Osteocyte (in vitro differentiated cells): ENCODE measurements at regions not wholly inside any gene's neighbourhood (a gene's known extent, or its start where the extent isn't known, plus 50 kb on each side); places are given as distances from the start of the nearest gene placed in this dataset.
A peak's percentile ranks its signal among the peaks of the same experiment; 100 is the strongest.

Experiments
- DNase-seq: peaks from one replicate; pipeline ENCODE4 v3.0.0; 2021; ENCODE audit warnings: mixed read lengths; ENCODE audit not compliant: unreplicated experiment; ENCODE audit errors: extremely low spot score
- H3K27ac Mint-ChIP-seq: one replicate; pipeline ENCODE4 v1.8.0; 2021; ENCODE audit warnings: mild to moderate bottlenecking, mixed read lengths; ENCODE audit not compliant: unreplicated experiment
- H3K27me3 Mint-ChIP-seq: one replicate; pipeline ENCODE4 v1.8.0; 2021; ENCODE audit warnings: mixed read lengths; ENCODE audit not compliant: unreplicated experiment
- H3K36me3 Mint-ChIP-seq: one replicate; pipeline ENCODE4 v1.8.0; 2021; ENCODE audit warnings: mixed read lengths; ENCODE audit not compliant: unreplicated experiment
- H3K4me1 Mint-ChIP-seq: one replicate; pipeline ENCODE4 v1.8.0; 2021; ENCODE audit warnings: mixed read lengths; ENCODE audit not compliant: unreplicated experiment
- H3K4me3 Mint-ChIP-seq: one replicate; pipeline ENCODE4 v1.8.0; 2021; ENCODE audit warnings: mild to moderate bottlenecking, moderate library complexity, mixed read lengths; ENCODE audit not compliant: unreplicated experiment
- H3K9me3 Mint-ChIP-seq: one replicate; pipeline ENCODE4 v1.8.0; 2021; ENCODE audit warnings: mixed read lengths; ENCODE audit not compliant: unreplicated experiment
- CTCF ChIP-seq: fragments of 200-600 bp; sonication (generic); IDR thresholded peaks from 2 replicates; pipeline ENCODE4 v1.5.0; 2021; ENCODE audit warnings: antibody characterized with exemption, mild to moderate bottlenecking, moderate library complexity

- no peak for TF ChIP-seq CTCF
- Mint-ChIP-seq H3K4me3 (no peak overlapping the region), H3K27ac (peak overlapping the region; percentile 86), H3K27me3 (no peaks in the 10 kb centered on the region), H3K36me3 (no peaks in the 10 kb centered on the region), H3K4me1 (peaks cover 29% of the 10 kb centered on the region), H3K9me3 (no peaks in the 10 kb centered on the region)
- DNase-seq: no peak
Measured at GRCh38 chr2:34105006-34105767, 506.1 kb upstream of the FAM98A start.

GRCh38 chr2:34104601-34105000 lies 505.5 kb upstream of the FAM98A start:
- no peak for DNase-seq
- no peaks in the 10 kb centered on the region for H3K9me3 Mint-ChIP-seq
- peaks cover 29% of the 10 kb centered on the region for H3K4me1 Mint-ChIP-seq
- no peak overlapping the region for H3K4me3 Mint-ChIP-seq
- no peaks in the 10 kb centered on the region for H3K36me3 Mint-ChIP-seq
- peak overlapping the region; percentile 86 for H3K27ac Mint-ChIP-seq
- H3K27me3 Mint-ChIP-seq: no peaks in the 10 kb centered on the region
- TF ChIP-seq CTCF: no peak

- TF ChIP-seq CTCF: no peak
- Mint-ChIP-seq H3K4me1 (peaks cover 29% of the 10 kb centered on the region), H3K9me3 (no peaks in the 10 kb centered on the region), H3K27me3 (no peaks in the 10 kb centered on the region), H3K36me3 (no peaks in the 10 kb centered on the region), H3K4me3 (no peak overlapping the region), H3K27ac (no peak overlapping the region)
- no peak for DNase-seq
Measured at GRCh38 chr2:34103437-34103836, 504.3 kb upstream of the FAM98A start.

GRCh38 chr2:34102339-34102738 lies 503.2 kb upstream of the FAM98A start:
- Mint-ChIP-seq H3K27ac (no peak overlapping the region), H3K27me3 (no peaks in the 10 kb centered on the region), H3K36me3 (no peaks in the 10 kb centered on the region), H3K4me3 (no peak overlapping the region), H3K4me1 (peaks cover 27% of the 10 kb centered on the region), H3K9me3 (no peaks in the 10 kb centered on the region)
- TF ChIP-seq CTCF: no peak
- no peak for DNase-seq

GRCh38 chr2:34099377-34099776 lies 500.3 kb upstream of the FAM98A start:
- DNase-seq: no peak
- no peak overlapping the region for H3K4me3 Mint-ChIP-seq
- H3K27ac Mint-ChIP-seq: no peak overlapping the region
- peaks cover 4% of the 10 kb centered on the region for H3K4me1 Mint-ChIP-seq
- no peaks in the 10 kb centered on the region for H3K27me3 Mint-ChIP-seq
- no peaks in the 10 kb centered on the region for H3K9me3 Mint-ChIP-seq
- TF ChIP-seq CTCF: no peak
- no peaks in the 10 kb centered on the region for H3K36me3 Mint-ChIP-seq
